Fibroblast of lung (primary cell): ENCODE measurements at regions not wholly inside any gene's neighbourhood (a gene's known extent, or its start where the extent isn't known, plus 50 kb on each side); places are given as distances from the start of the nearest gene placed in this dataset.

Source experiments
- EZH2 ChIP-seq: IDR thresholded peaks from 2 replicates; pipeline ENCODE4 v1.5.1; 2012; ENCODE audit warnings: low read length, control low read depth, mild to moderate bottlenecking; ENCODE audit errors: missing control alignments
- TF ChIP-seq, protein P1 (sequence below), 2 donors: IDR thresholded peaks in 1 of 2; conservative IDR thresholded peaks in 1 of 2; 1 replicate in 1 of 2; 2 replicates in 1 of 2; pipeline ENCODE4 v1.5.1; 2011 to 2012; ENCODE audit warnings: low read length in 2 of 2, control low read depth in 1 of 2, inconsistent platforms in 1 of 2, low read depth in 1 of 2, mild to moderate bottlenecking in 1 of 2

DNA sequence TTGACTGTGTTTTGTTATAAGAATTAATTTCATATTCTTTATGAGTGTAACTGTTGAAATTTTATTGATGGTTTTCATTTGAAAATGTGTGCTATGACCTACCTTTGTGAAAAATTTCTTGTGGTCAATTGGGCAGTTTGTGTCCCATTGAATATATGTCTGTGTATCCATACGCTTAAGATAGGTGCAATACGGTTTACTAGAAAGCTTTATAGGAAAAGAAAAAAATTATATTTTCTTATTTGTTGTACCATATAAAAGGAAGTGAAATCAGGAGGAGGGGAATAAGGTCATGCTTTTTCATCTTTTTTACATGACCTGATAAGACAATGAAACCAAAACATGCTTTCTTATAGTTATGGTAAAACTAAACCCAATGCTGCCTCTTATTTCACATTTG is 807.7 kb downstream of the USP25 start:
- TF ChIP-seq, protein P1, sequence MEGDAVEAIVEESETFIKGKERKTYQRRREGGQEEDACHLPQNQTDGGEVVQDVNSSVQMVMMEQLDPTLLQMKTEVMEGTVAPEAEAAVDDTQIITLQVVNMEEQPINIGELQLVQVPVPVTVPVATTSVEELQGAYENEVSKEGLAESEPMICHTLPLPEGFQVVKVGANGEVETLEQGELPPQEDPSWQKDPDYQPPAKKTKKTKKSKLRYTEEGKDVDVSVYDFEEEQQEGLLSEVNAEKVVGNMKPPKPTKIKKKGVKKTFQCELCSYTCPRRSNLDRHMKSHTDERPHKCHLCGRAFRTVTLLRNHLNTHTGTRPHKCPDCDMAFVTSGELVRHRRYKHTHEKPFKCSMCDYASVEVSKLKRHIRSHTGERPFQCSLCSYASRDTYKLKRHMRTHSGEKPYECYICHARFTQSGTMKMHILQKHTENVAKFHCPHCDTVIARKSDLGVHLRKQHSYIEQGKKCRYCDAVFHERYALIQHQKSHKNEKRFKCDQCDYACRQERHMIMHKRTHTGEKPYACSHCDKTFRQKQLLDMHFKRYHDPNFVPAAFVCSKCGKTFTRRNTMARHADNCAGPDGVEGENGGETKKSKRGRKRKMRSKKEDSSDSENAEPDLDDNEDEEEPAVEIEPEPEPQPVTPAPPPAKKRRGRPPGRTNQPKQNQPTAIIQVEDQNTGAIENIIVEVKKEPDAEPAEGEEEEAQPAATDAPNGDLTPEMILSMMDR (conservative IDR thresholded peaks at IDR 0.05 in 1 of 2, IDR thresholded peaks at IDR 0.05 in 1 of 2; ENCODE audit: low read depth in 1 of 2, low read length in 2 of 2): no peak
- TF ChIP-seq EZH2: no peak
